Neural progenitor cell (in vitro differentiated cells): ENCODE measurements at regions not wholly inside any gene's neighbourhood (a gene's known extent, or its start where the extent isn't known, plus 50 kb on each side); places are given as distances from the start of the nearest gene placed in this dataset.

ENCODE experiments used
- CTCF ChIP-seq: fragments of 200-600 bp; sonication (generic); IDR thresholded peaks from 2 replicates; pipeline ENCODE4 v1.5.1; 2017; ENCODE audit warnings: antibody characterized with exemption, mild to moderate bottlenecking
- EZH2 ChIP-seq: fragments of 200-600 bp; sonication (generic); IDR thresholded peaks from 2 replicates; pipeline ENCODE4 v1.6.1; 2017; ENCODE audit warnings: antibody characterized with exemption, mild to moderate bottlenecking, moderate library complexity

GRCh38 chr2:139704606-139705005 lies 924.4 kb upstream of the NXPH2 start:
- TF ChIP-seq EZH2 (no peak), CTCF (no peak)
